GM12892 (cell line): ENCODE measurements at regions not wholly inside any gene's neighbourhood (a gene's known extent, or its start where the extent isn't known, plus 50 kb on each side); places are given as distances from the start of the nearest gene placed in this dataset.

Experiments used
- POLR2A ChIP-seq: IDR thresholded peaks from 2 replicates; pipeline ENCODE4 v1.6.1; 2011; ENCODE audit warnings: low read depth, low read length, control low read depth
- POLR2AphosphoS5 ChIP-seq: IDR thresholded peaks from 2 replicates; pipeline ENCODE4 v1.6.1; 2011; ENCODE audit warnings: low read depth, low read length, control low read depth
- TAF1 ChIP-seq: IDR thresholded peaks from 2 replicates; pipeline ENCODE4 v1.6.1; 2011; ENCODE audit warnings: low read depth, mild to moderate bottlenecking, control low read depth, low read length, borderline replicate concordance

DNA sequence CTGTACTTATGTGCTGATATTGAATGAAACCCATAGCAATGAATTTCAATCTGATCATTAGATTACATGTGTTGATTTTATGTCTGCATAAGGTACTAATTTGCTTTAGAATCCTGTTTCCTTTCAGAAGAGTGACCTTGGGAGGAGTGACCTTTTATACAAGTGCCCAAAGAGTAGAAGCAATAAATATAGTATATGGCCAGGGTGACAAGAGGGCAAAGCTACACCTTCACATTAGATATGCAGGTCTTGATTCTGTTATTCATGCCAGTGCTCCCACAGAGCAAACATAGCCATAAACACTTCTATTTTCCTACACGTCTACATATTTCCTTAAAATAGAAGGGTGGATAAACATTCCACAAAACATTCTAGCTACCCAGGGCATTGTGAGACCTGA, 158.2 kb upstream of the RAP2B start:
- no peak for TF ChIP-seq POLR2A
- no peak for TF ChIP-seq POLR2AphosphoS5
- TF ChIP-seq TAF1, result no peak
